Right atrium auricular region (tissue), 2 donors: ENCODE measurements at regions not wholly inside any gene's neighbourhood (a gene's known extent, or its start where the extent isn't known, plus 50 kb on each side); places are given as distances from the start of the nearest gene placed in this dataset.
"Not testable (repeated sequence)": the region's sequence is repeated elsewhere in the genome, so short reads cannot be mapped to it uniquely, and the experiment has no call there.

Source experiments
- DNase-seq: peaks from one replicate; pipeline ENCODE4 v3.0.0-alpha.2; 2019; ENCODE audit warnings: low spot score
- H3K27ac ChIP-seq, 2 donors: fragments of 200-600 bp; sonication (generic); 1 replicate in 1 of 2; 2 replicates in 1 of 2; pipeline ENCODE4 v1.5.1; 2016 to 2019
- H3K27me3 ChIP-seq, 2 donors: fragments of 200-600 bp; sonication (generic); one replicate each; pipeline versions ENCODE4 v1.5.1 to v1.6.0; 2017 to 2019
- H3K36me3 ChIP-seq: fragments of 200-600 bp; sonication (generic); one replicate; pipeline ENCODE4 v1.5.1; 2016
- H3K4me1 ChIP-seq, 2 donors: fragments of 200-600 bp; sonication (generic); one replicate each; pipeline versions ENCODE4 v1.5.1 to v1.6.0; 2017 to 2019
- H3K4me3 ChIP-seq, 2 donors: fragments of 200-600 bp; sonication (generic); 1 replicate in 1 of 2; 2 replicates in 1 of 2; pipeline ENCODE4 v1.5.1; 2017 to 2019; ENCODE audit warnings: mild to moderate bottlenecking in 1 of 2, moderate library complexity in 1 of 2
- H3K9me3 ChIP-seq, 2 donors: fragments of 200-600 bp; sonication (generic); one replicate each; pipeline ENCODE4 v1.5.1; 2019
- TF ChIP-seq, protein P1 (sequence below), 2 donors: fragments of 200-600 bp; sonication (generic); IDR thresholded peaks; one replicate each; pipeline ENCODE4 v1.5.1; 2019; ENCODE audit warnings: antibody characterized with exemption in 2 of 2

DNA sequence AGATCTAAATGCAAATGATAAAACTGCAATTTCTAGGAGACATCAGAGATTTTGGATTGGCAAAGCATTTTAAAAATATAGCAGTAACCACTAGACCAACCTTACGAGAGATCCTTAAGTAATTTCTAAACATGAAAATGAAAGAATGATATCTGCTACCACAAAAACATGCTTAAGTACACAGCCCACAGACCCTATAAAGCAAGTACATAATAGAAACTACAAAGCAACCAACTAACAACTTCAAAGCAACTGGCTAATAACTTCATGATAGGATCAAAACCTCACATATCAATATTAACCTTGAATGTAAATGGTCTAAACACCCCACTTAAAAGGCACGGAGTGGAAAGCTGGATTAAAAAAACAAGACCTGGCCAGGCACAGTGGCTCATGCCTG is 209.9 kb upstream of the SOX14 start:
- Histone ChIP-seq H3K9me3 (peaks cover 0 to 2% of the 10 kb centered on the region in 2 donors), H3K27me3 (no peaks in the 10 kb centered on the region), H3K4me3 (no peak overlapping the region), H3K4me1 (no peaks in the 10 kb centered on the region), H3K36me3 (no peaks in the 10 kb centered on the region), H3K27ac (no peak overlapping the region)
- TF ChIP-seq, protein P1, sequence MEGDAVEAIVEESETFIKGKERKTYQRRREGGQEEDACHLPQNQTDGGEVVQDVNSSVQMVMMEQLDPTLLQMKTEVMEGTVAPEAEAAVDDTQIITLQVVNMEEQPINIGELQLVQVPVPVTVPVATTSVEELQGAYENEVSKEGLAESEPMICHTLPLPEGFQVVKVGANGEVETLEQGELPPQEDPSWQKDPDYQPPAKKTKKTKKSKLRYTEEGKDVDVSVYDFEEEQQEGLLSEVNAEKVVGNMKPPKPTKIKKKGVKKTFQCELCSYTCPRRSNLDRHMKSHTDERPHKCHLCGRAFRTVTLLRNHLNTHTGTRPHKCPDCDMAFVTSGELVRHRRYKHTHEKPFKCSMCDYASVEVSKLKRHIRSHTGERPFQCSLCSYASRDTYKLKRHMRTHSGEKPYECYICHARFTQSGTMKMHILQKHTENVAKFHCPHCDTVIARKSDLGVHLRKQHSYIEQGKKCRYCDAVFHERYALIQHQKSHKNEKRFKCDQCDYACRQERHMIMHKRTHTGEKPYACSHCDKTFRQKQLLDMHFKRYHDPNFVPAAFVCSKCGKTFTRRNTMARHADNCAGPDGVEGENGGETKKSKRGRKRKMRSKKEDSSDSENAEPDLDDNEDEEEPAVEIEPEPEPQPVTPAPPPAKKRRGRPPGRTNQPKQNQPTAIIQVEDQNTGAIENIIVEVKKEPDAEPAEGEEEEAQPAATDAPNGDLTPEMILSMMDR (IDR thresholded peaks at IDR 0.05) = no peak
- no peak for DNase-seq

DNA sequence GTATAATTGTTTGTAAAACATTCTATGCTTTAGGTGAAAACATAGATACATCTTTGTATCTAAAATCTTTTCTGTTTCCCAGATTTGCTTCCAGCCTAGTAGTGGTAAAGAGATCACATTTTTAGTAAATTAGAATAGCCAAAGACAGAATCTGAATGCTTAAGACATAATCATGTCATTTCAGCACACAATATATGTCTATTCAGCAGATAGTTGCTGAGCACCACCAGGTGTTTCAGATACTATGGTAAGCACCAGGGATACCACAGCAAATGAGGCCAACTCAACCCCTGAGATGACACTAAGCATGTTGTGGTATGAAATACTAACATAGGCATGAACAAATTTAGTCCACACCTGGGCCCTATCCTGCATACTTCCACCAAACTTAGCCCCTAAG is 195.2 kb upstream of the SOX14 start:
- Histone ChIP-seq H3K36me3 (no peaks in the 10 kb centered on the region), H3K9me3 (peaks cover 0 to 3% of the 10 kb centered on the region in 2 donors), H3K27me3 (no peaks in the 10 kb centered on the region), H3K27ac (no peak overlapping the region), H3K4me3 (no peak overlapping the region), H3K4me1 (no peaks in the 10 kb centered on the region)
- no peak for DNase-seq
- TF ChIP-seq, protein P1 (IDR thresholded peaks at IDR 0.05) = no peak

DNA sequence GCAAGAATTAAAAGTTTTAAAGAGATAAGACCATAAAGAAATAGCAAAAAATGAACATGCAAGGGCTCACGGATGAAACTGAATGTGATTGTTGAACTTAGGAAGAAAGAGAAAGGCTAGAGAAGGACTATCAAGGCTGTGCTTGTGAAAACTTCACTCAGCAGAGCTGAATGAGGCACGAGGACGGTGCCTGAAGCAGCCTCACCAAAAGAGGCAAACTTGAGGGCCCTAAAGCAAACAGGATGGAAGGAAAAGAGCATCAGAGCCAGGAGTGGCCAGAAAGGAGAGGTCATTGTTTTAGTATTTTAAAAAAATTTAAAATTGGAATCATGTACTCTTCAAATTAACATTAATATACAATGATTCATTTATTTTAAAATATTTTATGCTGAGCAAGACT is 191.2 kb upstream of the SOX14 start:
- TF ChIP-seq, protein P1 (IDR thresholded peaks at IDR 0.05) = no peak
- Histone ChIP-seq H3K9me3 (no peaks in the 10 kb centered on the region), H3K36me3 (no peaks in the 10 kb centered on the region), H3K27me3 (no peaks in the 10 kb centered on the region), H3K27ac (no peak overlapping the region), H3K4me1 (no peaks in the 10 kb centered on the region), H3K4me3 (no peak overlapping the region)
- no peak for DNase-seq

DNA sequence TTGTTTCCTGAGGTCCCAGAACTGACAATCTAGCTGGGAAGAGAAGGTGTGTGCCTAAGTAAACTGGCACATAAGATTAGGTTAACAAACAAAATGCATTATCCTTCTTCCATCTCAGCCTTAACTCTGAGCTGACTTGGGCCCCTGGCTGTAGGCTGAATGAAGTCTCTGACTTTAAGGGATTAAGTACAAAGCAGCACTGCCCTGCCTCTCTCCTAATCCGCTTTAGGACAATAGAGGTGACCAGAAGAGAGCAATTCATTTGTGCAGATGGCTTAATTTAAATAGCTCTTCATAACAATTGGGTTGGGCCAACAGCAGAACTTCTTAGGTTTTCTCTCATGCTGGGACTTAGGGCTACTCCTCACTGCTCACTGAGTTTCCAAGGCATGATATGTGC is 181.6 kb upstream of the SOX14 start:
- Histone ChIP-seq H3K9me3 (no peaks in the 10 kb centered on the region), H3K36me3 (no peaks in the 10 kb centered on the region), H3K4me3 (no peak overlapping the region), H3K27me3 (no peaks in the 10 kb centered on the region), H3K4me1 (no peaks in the 10 kb centered on the region), H3K27ac (no peak overlapping the region)
- TF ChIP-seq, protein P1 (IDR thresholded peaks at IDR 0.05) = no peak
- DNase-seq = no peak

DNA sequence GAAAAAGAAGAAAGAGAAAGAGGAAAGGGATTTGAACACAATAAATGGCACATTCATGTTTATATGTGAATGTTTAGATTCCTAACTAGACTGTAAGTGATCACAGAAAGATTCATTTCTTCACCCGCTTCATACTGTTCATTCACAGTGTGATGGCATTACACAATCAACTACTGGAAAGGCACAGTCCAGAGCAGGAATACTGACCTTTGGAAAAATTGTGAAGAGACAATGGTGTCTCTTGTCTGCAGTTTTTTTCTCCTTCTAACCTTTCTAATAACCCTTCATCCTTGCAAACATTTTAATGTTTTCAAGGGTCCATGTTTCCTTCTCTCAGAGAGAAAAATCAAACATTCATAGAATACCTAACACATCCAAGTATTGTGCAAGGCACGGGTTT is 180.9 kb upstream of the SOX14 start:
- no peaks in the 10 kb centered on the region for H3K4me1 ChIP-seq
- no peaks in the 10 kb centered on the region for H3K36me3 ChIP-seq
- no peak for DNase-seq
- TF ChIP-seq, protein P1 (IDR thresholded peaks at IDR 0.05) = no peak
- no peak overlapping the region for H3K27ac ChIP-seq
- H3K4me3 ChIP-seq = no peak overlapping the region
- no peaks in the 10 kb centered on the region for H3K9me3 ChIP-seq
- no peaks in the 10 kb centered on the region for H3K27me3 ChIP-seq

DNA sequence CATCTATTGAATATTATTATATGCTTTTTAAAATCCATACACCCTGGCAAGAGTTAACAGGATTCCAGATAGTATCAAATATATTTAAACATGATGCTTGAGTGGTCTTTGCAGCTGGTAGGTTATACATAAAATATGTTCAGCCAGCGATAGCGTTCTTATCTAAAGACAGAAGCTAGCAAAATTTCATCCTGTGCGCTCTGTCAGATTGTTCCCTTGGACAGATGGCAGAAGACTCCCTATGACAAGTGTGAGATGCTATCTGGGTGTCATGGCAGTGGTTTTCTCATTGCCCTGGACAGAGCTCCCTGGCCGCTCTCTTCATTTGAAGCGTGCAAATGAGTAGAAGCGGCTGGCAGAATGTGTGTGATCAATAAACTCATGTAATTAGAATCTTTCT is 175.2 kb upstream of the SOX14 start:
- TF ChIP-seq, protein P1 (IDR thresholded peaks at IDR 0.05) = no peak
- H3K9me3 ChIP-seq = no peaks in the 10 kb centered on the region
- H3K4me1 ChIP-seq = no peaks in the 10 kb centered on the region
- no peak overlapping the region for H3K4me3 ChIP-seq
- H3K27me3 ChIP-seq = no peaks in the 10 kb centered on the region
- H3K27ac ChIP-seq = no peak overlapping the region
- DNase-seq = no peak
- no peaks in the 10 kb centered on the region for H3K36me3 ChIP-seq

DNA sequence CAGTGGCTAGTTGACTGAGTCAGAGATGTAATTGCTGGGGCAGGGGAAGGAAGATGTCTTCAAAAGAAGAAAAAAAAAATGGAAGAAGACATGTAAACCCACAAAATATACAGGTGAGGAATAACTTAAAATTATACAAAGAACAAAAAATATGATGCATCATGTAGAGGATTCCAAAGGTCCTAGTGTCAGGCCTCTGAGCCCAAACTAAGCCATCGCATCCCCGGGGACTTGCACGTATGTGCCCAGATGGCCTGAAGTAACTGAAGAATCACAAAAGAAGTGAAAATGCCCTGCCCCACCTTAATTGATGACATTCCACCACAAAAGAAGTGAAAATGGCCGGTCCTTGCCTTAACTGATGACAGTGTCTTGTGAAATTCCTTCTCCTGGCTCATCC is 168.7 kb upstream of the SOX14 start:
- DNase-seq, H3K4me1 ChIP-seq: not testable (repeated sequence)

More for the DNA sequence above, 168.7 kb upstream of the SOX14 start:
- not testable (repeated sequence) for H3K4me3 ChIP-seq, H3K27ac ChIP-seq, H3K27me3 ChIP-seq, H3K9me3 ChIP-seq, H3K36me3 ChIP-seq
